Effector memory CD4-positive, alpha-beta T cell (primary cell): ENCODE measurements at regions not wholly inside any gene's neighbourhood (a gene's known extent, or its start where the extent isn't known, plus 50 kb on each side); places are given as distances from the start of the nearest gene placed in this dataset.

Experiments
- DNase-seq, 3 donors: peaks; one replicate each; pipeline ENCODE4 v3.0.0-alpha.2; 2020
- H3K27ac ChIP-seq: 2 replicates; pipeline ENCODE4 v1.7.0; 2013; ENCODE audit warnings: mild to moderate bottlenecking, low read length, moderate library complexity; ENCODE audit not compliant: insufficient read depth, poor library complexity, severe bottlenecking
- H3K27me3 ChIP-seq: replicated peaks from 2 replicates; pipeline ENCODE4 v1.7.0; 2013; ENCODE audit warnings: mild to moderate bottlenecking, low read length; ENCODE audit not compliant: insufficient read depth, control insufficient read depth, poor library complexity, severe bottlenecking
- H3K36me3 ChIP-seq: 2 replicates; pipeline ENCODE4 v1.7.0; 2013; ENCODE audit warnings: mild to moderate bottlenecking, low read length, moderate library complexity; ENCODE audit not compliant: control insufficient read depth, insufficient read depth
- H3K4me1 ChIP-seq: 2 replicates; pipeline ENCODE4 v1.7.0; 2013; ENCODE audit warnings: low read length, mild to moderate bottlenecking; ENCODE audit not compliant: control insufficient read depth, insufficient read depth, poor library complexity, severe bottlenecking
- H3K4me3 ChIP-seq: 2 replicates; pipeline ENCODE4 v1.7.0; 2013; ENCODE audit warnings: low read length, low read depth, mild to moderate bottlenecking; ENCODE audit not compliant: insufficient read depth, poor library complexity, severe bottlenecking
- H3K9me3 ChIP-seq: 2 replicates; pipeline ENCODE4 v1.7.0; 2013; ENCODE audit warnings: mild to moderate bottlenecking, low read length, moderate library complexity; ENCODE audit not compliant: control insufficient read depth

DNA sequence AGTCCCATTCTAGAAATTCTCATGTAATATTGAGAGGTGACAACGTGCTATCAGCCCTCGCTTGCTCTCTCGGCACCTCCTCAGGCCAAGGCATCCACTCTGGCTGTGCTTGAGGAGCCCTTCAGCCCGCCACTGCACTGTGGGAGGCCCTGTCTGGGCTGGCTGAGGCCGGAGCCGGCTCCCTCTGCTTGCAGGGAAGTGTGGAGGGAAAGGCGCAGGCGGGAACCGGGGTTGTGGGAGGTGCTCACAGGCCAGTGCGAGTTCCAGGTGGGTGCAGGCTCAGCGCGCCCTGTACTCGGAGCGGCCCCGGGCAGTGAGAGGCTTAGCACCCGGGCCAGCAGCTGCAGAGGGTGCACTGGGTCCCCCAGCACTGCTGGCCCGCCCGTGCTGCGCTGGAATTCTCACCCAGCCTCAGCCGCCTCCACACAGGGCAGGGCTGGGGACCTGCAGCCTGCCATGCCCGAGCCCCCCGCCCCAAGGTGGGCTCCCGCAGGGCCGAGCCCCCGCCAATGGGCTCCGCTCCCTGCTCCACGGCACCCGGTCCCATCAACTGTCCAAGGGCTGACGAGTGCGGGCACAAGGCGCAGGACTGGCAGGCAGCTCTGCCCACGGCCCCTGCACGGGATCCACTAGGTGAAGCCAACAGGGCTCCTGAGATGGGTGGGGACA is 1680.6 kb upstream of the LRRTM1 start:
- H3K4me3 ChIP-seq = no peak overlapping the region
- no peaks in the 10 kb centered on the region for H3K9me3 ChIP-seq
- no peak for DNase-seq
- no peaks in the 10 kb centered on the region for H3K4me1 ChIP-seq
- no peaks in the 10 kb centered on the region for H3K36me3 ChIP-seq
- no peaks in the 10 kb centered on the region for H3K27me3 ChIP-seq
- no peak overlapping the region for H3K27ac ChIP-seq

- Histone ChIP-seq H3K27ac (no peak overlapping the region), H3K9me3 (no peaks in the 10 kb centered on the region), H3K36me3 (no peaks in the 10 kb centered on the region), H3K4me3 (no peak overlapping the region), H3K27me3 (no peaks in the 10 kb centered on the region), H3K4me1 (no peaks in the 10 kb centered on the region)
- DNase-seq = no peak
Observed at GRCh38 chr2:81981585-81981984, 1677.0 kb upstream of the LRRTM1 start.

DNA sequence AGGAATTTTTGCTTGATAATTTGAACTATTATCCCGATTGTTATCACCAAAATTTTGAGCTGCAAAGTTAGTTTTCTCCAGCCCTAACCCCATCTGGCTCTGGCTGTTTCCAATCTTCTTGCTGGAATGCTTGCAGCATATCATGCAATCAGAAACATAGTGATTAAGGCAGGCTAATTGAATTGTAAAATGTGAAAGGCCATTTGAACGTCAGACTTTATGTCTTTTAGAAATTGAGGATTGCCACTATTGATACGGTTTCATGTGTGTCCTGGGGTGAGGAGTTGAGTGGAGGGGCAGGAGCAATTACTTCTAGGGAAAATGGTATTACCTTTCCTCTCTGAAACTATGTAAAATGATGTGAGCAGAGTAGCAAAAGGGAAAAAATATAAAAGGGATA is 1674.5 kb upstream of the LRRTM1 start:
- Histone ChIP-seq H3K4me1 (no peaks in the 10 kb centered on the region), H3K27me3 (no peaks in the 10 kb centered on the region), H3K4me3 (no peak overlapping the region), H3K36me3 (no peaks in the 10 kb centered on the region), H3K9me3 (no peaks in the 10 kb centered on the region), H3K27ac (no peak overlapping the region)
- no peak for DNase-seq

DNA sequence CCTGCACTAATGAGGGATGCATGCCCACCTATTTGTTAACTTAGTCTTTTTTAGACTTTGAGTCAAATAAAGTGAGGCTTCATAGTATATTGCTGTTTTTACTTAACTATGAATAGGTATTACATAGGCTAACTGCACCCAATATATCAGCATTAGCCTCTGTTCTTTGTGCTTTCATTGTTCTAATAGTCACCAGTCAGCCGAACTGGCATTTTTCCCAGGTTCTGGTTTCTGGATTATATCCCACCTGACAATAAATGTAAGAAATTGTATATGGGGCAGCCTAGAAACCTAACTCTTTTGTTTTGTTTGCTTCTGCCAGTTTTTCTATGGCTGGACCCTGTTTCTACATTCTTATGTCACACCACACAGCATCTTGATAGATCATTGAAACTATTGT is 1672.4 kb upstream of the LRRTM1 start:
- no peak overlapping the region for H3K27ac ChIP-seq
- DNase-seq = no peak
- H3K36me3 ChIP-seq = no peaks in the 10 kb centered on the region

DNA sequence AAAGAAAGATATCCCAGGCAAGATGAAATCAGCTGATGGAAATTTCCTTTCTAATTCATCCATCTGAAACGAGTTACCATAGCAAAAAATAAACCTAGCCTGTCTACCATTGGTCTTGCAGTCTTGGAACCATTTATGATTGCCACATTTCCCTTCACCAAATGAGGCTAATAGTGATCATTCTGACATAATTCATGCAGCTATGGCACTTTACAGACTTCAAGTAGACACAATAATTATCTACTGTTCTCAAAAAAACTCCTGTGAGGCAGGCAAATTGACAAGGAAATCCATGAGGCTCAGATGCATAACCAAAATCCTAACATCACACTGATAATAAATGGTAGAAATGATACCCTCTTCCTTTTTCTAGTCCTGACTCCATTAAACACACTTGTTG is 1669.7 kb upstream of the LRRTM1 start:
- no peak overlapping the region for H3K4me3 ChIP-seq
- no peaks in the 10 kb centered on the region for H3K9me3 ChIP-seq
- H3K36me3 ChIP-seq = no peaks in the 10 kb centered on the region
- H3K27me3 ChIP-seq = no peaks in the 10 kb centered on the region
- no peak for DNase-seq
- H3K27ac ChIP-seq = no peak overlapping the region
- no peaks in the 10 kb centered on the region for H3K4me1 ChIP-seq

More for the DNA sequence above, 1672.4 kb upstream of the LRRTM1 start:
- no peak overlapping the region for H3K4me3 ChIP-seq
- no peaks in the 10 kb centered on the region for H3K4me1 ChIP-seq
- no peaks in the 10 kb centered on the region for H3K27me3 ChIP-seq
- no peaks in the 10 kb centered on the region for H3K9me3 ChIP-seq

DNA sequence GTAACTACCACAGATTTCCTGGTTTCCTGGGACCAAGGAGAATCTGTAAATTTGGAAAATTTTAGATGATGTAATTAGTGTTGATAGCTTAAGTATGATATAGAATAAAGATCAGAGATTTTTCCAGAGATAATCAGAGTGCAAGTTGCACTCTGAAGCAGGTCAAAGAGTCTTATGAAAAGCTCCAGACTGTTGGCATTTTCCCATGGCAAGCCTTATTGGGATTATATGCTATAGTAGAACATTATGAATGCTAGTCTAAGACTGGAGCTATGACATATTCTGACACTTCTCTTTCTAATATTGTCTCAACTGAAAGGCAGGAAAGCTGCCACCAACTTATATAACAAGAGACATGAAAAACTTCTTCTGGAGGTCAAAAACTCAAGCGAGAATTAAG is 1638.3 kb upstream of the LRRTM1 start:
- H3K9me3 ChIP-seq = no peaks in the 10 kb centered on the region
- H3K4me1 ChIP-seq = no peaks in the 10 kb centered on the region
- no peaks in the 10 kb centered on the region for H3K27me3 ChIP-seq
- H3K27ac ChIP-seq = no peak overlapping the region
- H3K36me3 ChIP-seq = no peaks in the 10 kb centered on the region
- DNase-seq = no peak
- H3K4me3 ChIP-seq = no peak overlapping the region

GRCh38 chr2:81942136-81942680 is 1637.7 kb upstream of the LRRTM1 start:
- H3K4me1 ChIP-seq = no peaks in the 10 kb centered on the region
- H3K36me3 ChIP-seq = no peaks in the 10 kb centered on the region
- no peak for DNase-seq
- no peaks in the 10 kb centered on the region for H3K9me3 ChIP-seq
- no peaks in the 10 kb centered on the region for H3K27me3 ChIP-seq
- H3K27ac ChIP-seq = no peak overlapping the region
- no peak overlapping the region for H3K4me3 ChIP-seq

GRCh38 chr2:81940266-81940955 is 1635.9 kb upstream of the LRRTM1 start:
- no peaks in the 10 kb centered on the region for H3K27me3 ChIP-seq
- no peak for DNase-seq
- H3K36me3 ChIP-seq = no peaks in the 10 kb centered on the region
- no peaks in the 10 kb centered on the region for H3K4me1 ChIP-seq
- no peak overlapping the region for H3K27ac ChIP-seq
- H3K4me3 ChIP-seq = no peak overlapping the region
- H3K9me3 ChIP-seq = no peaks in the 10 kb centered on the region

DNA sequence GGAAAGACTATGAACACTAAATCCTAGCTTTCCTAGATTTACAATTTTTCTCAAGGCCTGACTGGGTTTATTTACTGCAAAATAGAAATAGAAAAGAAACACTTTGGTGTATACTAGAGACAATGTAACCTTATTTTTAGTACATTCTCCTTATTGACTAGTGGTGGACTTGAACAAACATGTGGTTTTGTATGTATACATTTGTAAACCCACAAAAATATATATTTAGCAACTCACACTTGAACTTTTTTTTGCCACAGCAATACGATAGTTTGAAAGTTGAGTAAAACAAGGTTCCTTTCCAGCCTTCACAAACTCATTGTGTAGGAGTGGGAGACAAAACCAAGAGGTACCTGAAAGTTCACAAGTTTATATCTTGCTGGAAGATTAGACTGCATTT is 1633.4 kb upstream of the LRRTM1 start:
- Histone ChIP-seq H3K36me3 (no peaks in the 10 kb centered on the region), H3K27ac (no peak overlapping the region), H3K9me3 (no peaks in the 10 kb centered on the region), H3K27me3 (no peaks in the 10 kb centered on the region), H3K4me1 (no peaks in the 10 kb centered on the region), H3K4me3 (no peak overlapping the region)
- no peak for DNase-seq

DNA sequence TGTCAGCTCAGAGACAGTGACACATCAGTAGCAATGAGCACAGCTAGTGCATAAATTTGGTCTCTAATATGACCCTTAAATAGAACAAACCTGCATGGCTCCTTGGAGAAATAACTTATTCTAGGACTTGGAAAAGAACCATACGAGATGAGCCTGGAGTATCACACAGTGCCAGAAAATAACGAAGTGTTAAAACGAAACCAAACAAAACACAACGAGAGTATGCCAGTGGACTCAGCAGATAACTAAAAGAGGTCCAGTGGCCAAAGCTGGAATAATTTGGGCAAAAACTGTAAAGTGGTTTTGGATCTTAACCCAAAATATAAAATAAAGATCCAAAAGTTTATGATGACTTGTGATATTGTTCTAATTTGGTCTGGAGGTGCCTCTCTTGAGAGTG is 1599.0 kb upstream of the LRRTM1 start:
- H3K4me3 ChIP-seq = no peak overlapping the region
- no peak overlapping the region for H3K27ac ChIP-seq
- H3K4me1 ChIP-seq = no peaks in the 10 kb centered on the region
- no peak for DNase-seq
- no peaks in the 10 kb centered on the region for H3K36me3 ChIP-seq
- no peaks in the 10 kb centered on the region for H3K27me3 ChIP-seq
- no peaks in the 10 kb centered on the region for H3K9me3 ChIP-seq
